GM21619 (cell line): ENCODE measurements at regions not wholly inside any gene's neighbourhood (a gene's known extent, or its start where the extent isn't known, plus 50 kb on each side); places are given as distances from the start of the nearest gene placed in this dataset.
"Not testable (repeated sequence)": the region's sequence is repeated elsewhere in the genome, so short reads cannot be mapped to it uniquely, and the experiment has no call there.

Experiments used
- ATAC-seq: cut with Tn5 transposase; IDR thresholded peaks from one replicate; pipeline ENCODE4 v1.9.1; 2021; ENCODE audit not compliant: unreplicated experiment

GRCh38 chr2:53610260-53610659 lies 157.3 kb upstream of the CHAC2 start:
- ATAC-seq: no peak

GRCh38 chr2:53609551-53609950 lies 158.1 kb upstream of the CHAC2 start:
- no peak for ATAC-seq

DNA sequence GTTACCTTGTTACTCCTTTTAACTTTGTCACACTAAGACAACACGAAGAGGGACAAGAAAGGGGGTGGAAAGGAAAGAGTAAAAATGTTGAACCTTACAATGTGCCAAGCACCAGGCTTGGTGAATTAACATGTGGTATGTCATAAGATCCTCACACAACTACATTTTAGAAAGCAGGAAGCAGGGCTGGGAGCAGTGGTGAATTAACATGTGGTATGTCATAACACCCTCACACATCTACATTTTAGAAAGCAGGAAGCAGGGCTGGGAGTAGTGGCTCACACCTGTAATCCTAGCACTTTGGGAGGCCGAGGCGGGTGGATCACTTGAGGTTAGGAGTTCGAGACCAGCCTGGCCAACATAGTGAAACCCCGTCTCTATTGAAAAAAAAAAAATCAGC lies 159.3 kb upstream of the CHAC2 start:
- no peak for ATAC-seq

DNA sequence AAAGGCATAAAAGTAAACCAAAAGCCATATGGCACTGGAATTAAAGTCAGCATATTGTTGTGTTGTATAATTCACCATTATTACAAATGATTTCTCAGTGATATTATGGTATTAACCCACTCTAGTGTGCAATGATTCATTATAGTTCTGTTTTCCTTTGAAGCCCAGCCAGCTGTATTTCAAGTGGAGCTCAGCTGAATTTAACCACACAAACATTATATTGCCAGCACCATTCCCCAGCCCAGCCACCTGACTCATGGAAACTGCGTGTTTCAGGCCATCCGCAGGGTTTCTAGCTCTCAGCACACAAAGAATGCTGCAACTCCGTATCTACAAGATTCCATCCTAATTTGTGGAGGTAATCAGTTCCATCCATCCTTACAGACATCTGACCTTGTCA lies 166.8 kb upstream of the CHAC2 start:
- no peak for ATAC-seq

- not testable (repeated sequence) for ATAC-seq
Observed at GRCh38 chr2:53586733-53587612, 180.6 kb upstream of the CHAC2 start.

- no peak for ATAC-seq
Observed at GRCh38 chr2:53584986-53585385, 182.6 kb upstream of the CHAC2 start.

DNA sequence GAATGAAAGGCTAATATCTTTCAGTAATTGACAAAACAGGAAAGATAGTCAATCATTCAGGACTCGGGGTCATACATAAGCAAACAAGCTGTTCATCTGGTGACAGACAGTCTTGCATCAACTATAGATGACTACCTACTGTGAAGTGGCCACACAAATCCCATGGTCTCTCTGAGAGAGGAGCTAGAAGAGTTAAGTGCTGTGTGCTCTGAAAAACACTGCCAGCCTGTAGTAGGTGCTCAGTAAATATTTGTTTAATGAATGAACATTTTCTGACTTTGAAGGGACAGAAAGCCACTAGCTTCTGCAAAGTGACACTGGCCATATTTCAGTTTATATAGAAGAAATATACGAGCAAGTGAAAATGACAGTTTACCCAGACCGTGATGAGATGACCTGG lies 184.0 kb upstream of the CHAC2 start:
- no peak for ATAC-seq

DNA sequence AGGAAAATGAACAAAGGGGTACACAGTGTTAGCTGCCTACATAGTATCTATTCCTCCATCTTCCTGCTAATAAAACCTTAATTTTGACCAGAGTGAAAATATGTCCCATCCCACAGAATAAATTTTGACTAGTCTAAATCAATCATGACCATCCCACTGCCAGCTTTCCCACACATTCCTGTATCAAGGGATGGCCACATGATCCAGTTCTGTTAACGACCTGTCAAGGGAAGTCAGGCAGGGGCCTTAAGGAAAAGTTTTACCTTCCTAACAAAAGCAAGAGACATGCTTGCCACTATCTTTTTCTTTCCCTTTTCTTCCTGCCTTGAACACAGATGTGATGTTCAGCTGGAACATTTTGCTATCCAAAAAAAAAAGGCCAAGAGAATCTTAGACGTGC lies 185.0 kb upstream of the CHAC2 start:
- no peak for ATAC-seq

DNA sequence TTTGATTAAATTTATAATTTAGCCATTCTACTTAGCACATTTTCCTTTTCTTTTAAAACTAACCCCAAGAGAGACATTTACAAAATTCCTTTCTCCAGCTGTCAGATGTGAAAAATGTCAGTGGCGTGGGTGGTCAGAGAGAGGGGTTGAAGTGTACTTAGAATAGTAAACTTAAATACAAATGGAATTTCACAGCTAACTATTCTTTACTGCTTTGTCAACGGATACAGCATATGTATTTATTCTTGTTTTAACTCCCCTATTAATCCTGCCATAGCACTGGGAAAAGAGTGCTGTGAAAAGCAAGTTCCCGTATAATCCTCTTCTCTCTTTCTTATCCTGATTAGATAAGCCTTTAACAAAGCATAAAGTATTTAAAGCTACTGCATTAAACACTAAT lies 191.4 kb upstream of the CHAC2 start:
- no peak for ATAC-seq

DNA sequence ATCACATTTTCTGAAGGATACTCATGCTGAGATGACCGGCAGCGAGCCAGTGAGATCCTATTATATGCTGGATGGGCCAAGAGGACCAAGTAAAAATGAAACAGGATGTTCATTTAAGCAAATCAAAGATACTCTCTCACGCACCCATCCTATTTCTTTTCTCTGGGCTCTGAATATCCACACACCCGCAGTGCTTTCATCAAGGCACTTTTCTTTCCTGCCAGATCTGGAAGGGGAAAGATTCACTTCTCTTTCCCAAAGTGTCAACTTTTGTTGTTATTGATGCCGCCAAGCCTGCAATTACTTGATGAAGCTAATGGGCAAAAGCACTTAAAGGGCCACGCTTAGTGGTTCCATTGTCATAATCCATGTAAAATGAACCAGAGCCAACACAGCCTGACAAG lies 191.9 kb upstream of the CHAC2 start:
- ATAC-seq: no peak

DNA sequence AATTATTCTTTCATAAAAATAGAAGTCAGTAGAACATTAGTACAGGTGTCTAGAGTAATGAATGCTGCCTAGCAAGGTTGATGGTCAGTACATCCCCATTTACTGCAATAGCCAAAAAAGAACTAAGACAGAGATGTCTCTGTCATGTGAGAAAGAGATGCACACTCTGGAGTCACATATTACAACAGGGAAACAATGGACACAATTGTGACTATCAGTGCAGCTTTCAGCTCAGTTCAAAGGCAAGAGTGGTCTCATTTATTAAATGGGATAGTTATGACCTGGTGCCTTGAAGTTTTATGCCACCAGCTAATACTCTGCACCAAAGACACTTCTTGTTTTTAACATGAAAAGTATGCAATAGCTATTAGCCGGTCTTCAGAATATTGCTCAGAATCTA lies 194.9 kb upstream of the CHAC2 start:
- ATAC-seq: no peak

GRCh38 chr2:53569957-53570727 lies 197.5 kb upstream of the CHAC2 start:
- ATAC-seq: no peak

- no peak for ATAC-seq
Observed at GRCh38 chr2:53568469-53568868, 199.1 kb upstream of the CHAC2 start.

- no peak for ATAC-seq
Observed at GRCh38 chr2:53567073-53567472, 200.5 kb upstream of the CHAC2 start.

DNA sequence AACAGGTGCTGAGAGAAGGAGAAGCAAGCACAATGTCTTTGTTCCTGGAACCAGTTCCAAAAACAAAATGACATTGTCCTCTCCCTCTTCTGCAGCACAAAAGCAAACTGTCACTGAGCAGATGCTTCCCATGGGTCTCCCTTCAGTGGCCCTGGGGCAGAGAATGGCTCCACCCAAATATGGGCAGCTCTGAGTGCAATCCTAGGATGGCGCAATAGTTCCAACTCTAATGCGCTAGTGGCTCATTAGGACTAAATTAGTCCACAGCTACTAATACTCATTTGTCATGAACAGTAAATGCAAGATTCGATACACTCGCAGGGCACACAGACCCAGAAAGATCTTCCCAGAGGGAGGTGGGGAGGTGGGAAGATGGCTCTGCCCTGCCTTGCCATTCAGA lies 205.2 kb upstream of the CHAC2 start:
- ATAC-seq: no peak

- no peak for ATAC-seq
Observed at GRCh38 chr2:53561155-53561554, 206.4 kb upstream of the CHAC2 start.

DNA sequence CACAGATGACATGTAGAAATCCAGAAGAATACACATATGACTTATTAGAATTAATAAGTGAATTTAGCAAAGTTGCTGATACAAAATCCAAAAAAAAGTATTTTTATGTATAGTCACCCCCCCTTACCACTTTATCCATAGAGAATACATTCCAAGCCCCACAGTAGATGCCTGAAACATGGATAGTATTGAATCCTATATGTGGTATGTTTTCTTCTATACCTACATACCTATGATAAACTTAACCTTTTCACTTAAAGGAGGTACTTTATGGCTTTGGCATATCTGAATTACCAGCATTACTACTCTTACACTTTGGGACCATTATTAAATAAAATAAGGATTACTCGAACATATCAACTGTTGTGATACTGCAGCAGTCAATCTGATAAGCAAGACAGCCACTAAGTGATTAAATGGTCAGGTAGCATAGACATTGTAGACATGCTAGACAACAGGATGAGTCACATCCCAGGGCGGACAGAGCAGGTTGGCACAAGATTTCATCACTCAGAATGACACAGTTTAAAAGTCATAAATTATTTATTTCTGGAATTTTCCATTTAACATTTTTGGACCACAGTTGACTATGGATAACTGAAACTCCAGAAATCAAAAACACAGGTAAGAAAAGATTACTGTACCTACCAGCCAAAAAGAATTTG lies 208.2 kb upstream of the CHAC2 start:
- no peak for ATAC-seq

- ATAC-seq: no peak
Observed at GRCh38 chr2:53558867-53559266, 208.7 kb upstream of the CHAC2 start.

- ATAC-seq: no peak
Observed at GRCh38 chr2:53549497-53549896, 218.1 kb upstream of the CHAC2 start.

- ATAC-seq: no peak
Observed at GRCh38 chr2:53545604-53546003, 222.0 kb upstream of the CHAC2 start.

GRCh38 chr2:53544871-53545558 lies 222.6 kb upstream of the CHAC2 start:
- no peak for ATAC-seq
